ENCODE measurements at regions not wholly inside any gene's neighbourhood (a gene's known extent, or its start where the extent isn't known, plus 50 kb on each side); places are given as distances from the start of the nearest gene placed in this dataset.

DNA sequence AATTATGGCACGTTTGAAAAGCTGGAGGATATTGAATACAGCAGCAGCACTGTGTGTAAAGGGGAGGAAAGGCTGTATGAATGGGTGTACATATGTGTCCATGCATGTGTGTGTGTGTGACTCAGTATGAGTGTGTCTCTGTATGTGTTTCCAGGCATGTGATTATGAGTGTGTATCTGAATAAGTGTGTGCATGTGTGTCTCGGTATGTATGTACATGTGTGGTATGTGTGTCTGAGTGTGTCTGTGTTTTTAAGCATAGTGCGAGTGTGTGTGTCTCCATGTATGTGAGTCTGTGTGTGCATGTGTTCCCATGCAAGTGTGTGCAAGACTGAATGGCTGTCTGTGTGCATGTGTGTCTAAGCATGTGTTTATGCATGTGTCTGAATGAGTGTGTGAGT lies 259.1 kb upstream of the XYLT1 start:
- TF ChIP-seq ETS1 (CRISPR knock-in tag; IDR thresholded peaks at IDR 0.05) (no peak), HDAC2 (CRISPR knock-in tag; IDR thresholded peaks at IDR 0.05) (no peak), MAFK (conservative IDR thresholded peaks at IDR 0.05 in 1 of 2, IDR thresholded peaks at IDR 0.05 in 1 of 2; ENCODE audit: low read length in 2 of 2) (no peak), NCOA2 (CRISPR knock-in tag; IDR thresholded peaks at IDR 0.05) (no peak), MAX (IDR thresholded peaks at IDR 0.05) (no peak), RBM39 (IDR thresholded peaks at IDR 0.05; ENCODE audit: low read depth, low read length, poor library complexity, severe bottlenecking) (no peak), NBN (conservative IDR thresholded peaks at IDR 0.05) (peak; percentile 85; the same call in 1 of the 2 replicates), THRA (CRISPR knock-in tag; IDR thresholded peaks at IDR 0.05; ENCODE audit: borderline replicate concordance) (no peak), JUND (CRISPR knock-in tag; IDR thresholded peaks at IDR 0.05) (no peak), NFE2L1 (CRISPR knock-in tag; IDR thresholded peaks at IDR 0.05; ENCODE audit: borderline replicate concordance) (no peak), EZH2 (conservative IDR thresholded peaks at IDR 0.05; ENCODE audit: low read depth, low read length) (no peak)
- TF ChIP-seq, protein P1, sequence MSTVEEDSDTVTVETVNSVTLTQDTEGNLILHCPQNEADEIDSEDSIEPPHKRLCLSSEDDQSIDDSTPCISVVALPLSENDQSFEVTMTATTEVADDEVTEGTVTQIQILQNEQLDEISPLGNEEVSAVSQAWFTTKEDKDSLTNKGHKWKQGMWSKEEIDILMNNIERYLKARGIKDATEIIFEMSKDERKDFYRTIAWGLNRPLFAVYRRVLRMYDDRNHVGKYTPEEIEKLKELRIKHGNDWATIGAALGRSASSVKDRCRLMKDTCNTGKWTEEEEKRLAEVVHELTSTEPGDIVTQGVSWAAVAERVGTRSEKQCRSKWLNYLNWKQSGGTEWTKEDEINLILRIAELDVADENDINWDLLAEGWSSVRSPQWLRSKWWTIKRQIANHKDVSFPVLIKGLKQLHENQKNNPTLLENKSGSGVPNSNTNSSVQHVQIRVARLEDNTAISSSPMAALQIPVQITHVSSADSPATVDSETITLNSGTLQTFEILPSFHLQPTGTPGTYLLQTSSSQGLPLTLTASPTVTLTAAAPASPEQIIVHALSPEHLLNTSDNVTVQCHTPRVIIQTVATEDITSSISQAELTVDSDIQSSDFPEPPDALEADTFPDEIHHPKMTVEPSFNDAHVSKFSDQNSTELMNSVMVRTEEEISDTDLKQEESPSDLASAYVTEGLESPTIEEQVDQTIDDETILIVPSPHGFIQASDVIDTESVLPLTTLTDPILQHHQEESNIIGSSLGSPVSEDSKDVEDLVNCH (CRISPR knock-in tag; IDR thresholded peaks at IDR 0.05), result no peak
- TF ChIP-seq, protein P2, sequence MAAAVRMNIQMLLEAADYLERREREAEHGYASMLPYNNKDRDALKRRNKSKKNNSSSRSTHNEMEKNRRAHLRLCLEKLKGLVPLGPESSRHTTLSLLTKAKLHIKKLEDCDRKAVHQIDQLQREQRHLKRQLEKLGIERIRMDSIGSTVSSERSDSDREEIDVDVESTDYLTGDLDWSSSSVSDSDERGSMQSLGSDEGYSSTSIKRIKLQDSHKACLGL (CRISPR knock-in tag; IDR thresholded peaks at IDR 0.05), result no peak
- TF ChIP-seq, protein P3, sequence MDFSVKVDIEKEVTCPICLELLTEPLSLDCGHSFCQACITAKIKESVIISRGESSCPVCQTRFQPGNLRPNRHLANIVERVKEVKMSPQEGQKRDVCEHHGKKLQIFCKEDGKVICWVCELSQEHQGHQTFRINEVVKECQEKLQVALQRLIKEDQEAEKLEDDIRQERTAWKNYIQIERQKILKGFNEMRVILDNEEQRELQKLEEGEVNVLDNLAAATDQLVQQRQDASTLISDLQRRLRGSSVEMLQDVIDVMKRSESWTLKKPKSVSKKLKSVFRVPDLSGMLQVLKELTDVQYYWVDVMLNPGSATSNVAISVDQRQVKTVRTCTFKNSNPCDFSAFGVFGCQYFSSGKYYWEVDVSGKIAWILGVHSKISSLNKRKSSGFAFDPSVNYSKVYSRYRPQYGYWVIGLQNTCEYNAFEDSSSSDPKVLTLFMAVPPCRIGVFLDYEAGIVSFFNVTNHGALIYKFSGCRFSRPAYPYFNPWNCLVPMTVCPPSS (IDR thresholded peaks at IDR 0.05), result no peak

All from HepG2 (cell line).